G401 (cell line): ENCODE measurements at regions not wholly inside any gene's neighbourhood (a gene's known extent, or its start where the extent isn't known, plus 50 kb on each side); places are given as distances from the start of the nearest gene placed in this dataset.
"Not testable (repeated sequence)": the region's sequence is repeated elsewhere in the genome, so short reads cannot be mapped to it uniquely, and the experiment has no call there.

Experiments used
- DNase-seq: peaks from one replicate; pipeline ENCODE4 v3.0.0-alpha.2; 2015; ENCODE audit warnings: low spot score
- in situ Hi-C: cut with HindIII; loops from 2 replicates; pipeline ENCODE4 v1.10.0; 2016; ENCODE audit warnings: low sequenced_read_pairs, mixed read lengths

DNA sequence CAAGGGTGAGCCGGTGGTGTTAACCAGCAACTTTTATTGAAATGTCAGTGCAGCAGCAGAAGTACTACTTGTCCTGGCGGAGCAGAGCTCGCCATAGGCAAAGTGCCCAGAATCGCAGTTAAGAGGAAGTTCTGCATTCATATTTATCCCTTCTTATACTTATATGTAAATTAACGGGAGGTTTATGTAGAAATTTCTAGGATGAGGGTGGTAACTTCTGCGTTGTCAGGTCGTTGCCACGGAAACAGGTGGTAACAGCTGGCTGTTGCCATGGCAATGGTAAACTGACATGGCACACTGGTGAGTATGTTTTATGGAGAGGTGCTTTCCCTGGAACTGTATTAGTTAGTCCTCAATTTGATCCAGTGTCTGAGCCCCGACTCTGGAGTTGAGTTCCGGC is 2494.9 kb upstream of the PCDH20 start:
- in situ Hi-C loops: no loop called here
- DNase-seq: peak; percentile 6

DNA sequence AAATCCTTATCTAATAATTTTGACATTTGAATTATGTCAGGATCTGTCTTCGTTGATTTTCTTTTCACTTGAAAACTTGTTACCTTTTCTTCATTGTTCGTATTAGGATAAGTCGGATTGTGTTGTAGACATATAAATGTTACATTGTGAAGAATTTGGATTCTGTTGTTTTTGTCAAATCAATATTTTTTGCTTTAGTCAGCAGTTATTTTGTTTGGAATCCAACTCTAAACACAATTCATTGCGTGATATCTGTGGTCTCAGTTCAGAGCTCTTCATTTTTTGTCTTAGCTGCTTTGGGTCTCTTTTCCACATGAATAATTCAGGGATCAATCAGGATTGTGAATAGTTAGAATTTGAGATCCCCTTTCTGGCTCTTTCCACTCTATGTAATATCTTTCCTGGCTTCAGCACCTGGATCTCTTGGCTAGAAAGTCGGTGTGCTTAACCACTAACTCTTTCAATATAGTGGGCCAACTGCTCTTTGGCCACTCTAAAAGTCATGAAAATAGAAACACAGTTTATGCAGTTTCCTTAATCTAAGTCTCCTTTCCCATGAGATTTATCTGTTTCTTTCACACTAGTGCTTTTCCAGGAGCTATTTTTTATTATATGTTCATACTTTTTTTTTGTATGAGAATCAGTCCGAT is 2494.2 kb upstream of the PCDH20 start:
- no peak for DNase-seq
- in situ Hi-C loops: no loop called here

DNA sequence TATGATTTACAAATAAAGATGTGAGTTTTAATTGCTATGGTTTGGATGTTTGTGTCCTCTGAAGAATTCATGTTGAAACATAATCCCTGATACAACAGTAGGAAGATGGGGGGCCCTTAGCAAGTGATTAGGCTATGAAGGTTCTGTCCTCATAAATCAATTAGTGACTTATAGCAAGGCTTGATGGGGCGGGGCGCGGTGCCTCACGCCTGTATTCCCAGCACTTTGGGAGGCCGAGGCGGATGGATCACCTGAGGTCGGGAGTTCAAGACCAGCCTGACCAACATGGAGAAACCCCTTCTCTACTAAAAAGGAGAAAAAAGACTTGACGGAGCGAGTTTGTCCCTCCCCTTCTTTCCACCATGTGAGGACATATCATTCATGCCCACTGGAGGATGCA is 2486.5 kb upstream of the PCDH20 start:
- in situ Hi-C loops: no loop called here
- no peak for DNase-seq

DNA sequence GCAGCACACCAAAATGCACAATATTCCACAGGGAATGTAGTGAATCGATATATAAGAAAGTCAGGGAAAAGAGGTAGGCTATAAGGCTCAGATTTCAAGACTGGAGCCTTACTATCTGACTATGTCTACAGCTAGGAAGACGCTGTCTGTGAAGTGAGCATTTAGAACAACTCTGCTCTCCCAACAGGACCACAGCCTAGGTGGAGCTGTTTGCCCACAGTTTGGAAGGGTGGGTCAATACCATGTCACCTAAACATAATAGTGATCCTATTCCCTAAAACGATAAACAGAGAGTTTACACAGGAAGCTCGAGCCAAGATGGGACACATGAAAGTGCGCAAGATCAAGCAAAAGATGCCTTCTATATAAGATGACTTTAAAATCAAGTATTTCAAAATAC is 2486.0 kb upstream of the PCDH20 start:
- no peak for DNase-seq
- in situ Hi-C loops: no loop called here

DNA sequence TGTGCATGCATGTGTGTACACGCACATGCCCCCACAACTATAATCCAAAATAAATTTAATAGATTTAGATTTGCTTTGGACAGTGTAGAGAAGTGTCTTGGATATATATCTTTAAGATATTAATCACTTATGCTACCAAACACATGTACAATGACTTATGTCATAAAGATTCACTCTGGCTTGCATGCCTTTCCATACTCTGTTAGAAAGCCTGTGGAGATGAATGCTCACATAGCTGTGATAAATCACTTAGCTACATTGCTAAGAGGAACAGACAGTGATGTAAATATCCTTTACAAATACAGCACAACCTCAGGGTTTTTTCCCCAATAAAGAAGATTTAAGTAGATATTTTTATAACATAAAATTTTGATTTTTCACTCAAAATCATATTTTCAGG is 2484.8 kb upstream of the PCDH20 start:
- DNase-seq: no peak
- in situ Hi-C loops: no loop called here

DNA sequence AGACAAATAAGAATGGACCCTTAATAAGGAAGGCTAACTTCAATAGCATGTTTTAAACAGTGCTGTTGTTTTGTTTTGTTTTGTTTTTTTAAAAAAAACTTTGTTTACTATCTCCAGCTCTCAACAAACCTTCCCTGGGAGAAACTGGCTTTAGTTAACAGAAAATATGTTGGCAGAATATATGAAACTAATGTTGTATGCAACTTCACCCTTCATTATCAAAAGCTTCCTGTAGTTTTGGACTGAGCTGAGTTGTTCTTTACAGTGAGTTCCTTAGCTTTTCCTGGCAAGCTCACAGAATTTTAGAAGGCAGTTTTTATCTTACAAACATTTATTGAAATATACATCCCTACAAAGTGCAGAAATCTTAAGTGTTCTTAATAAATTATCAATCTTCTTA is 2480.7 kb upstream of the PCDH20 start:
- in situ Hi-C loops: no loop called here
- DNase-seq: no peak

DNA sequence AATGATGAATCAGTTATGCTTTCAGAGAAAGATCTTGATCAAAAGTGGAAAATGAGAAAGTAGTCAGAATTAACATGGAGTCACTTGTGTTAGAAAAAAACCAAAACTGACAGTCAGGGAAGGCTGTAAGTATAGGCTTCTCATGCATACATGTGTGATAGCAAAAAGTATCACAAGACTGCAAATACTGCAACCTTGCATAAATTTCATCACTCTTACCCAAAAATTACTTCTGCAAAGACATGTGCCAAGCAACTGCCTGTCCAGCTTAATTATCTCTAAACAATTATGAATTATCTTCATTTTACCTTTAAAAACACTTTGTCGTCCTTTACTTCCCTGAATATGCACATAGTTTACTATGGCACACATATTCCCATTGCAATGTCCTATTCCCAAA is 2466.4 kb upstream of the PCDH20 start:
- in situ Hi-C loops: no loop called here
- DNase-seq: no peak

DNA sequence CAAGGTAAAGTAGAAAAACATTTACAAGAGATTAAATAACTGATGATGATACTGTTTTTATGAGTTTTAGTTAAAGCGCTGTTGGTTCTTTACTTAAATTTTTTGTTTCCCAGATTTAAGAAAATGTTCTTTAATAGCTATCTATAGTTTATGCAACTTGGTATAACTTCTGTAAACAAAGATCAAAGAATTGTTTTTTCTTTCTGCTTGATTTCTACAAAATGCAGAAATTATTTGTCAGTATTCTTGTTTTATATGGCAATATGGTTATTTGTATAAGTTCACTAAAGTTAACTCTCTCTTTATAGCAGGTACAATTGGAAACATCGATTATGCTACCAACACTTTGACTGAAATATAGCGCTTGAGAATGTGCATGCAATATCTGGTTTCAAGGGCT is 2465.1 kb upstream of the PCDH20 start:
- no peak for DNase-seq
- in situ Hi-C loops: no loop called here

DNA sequence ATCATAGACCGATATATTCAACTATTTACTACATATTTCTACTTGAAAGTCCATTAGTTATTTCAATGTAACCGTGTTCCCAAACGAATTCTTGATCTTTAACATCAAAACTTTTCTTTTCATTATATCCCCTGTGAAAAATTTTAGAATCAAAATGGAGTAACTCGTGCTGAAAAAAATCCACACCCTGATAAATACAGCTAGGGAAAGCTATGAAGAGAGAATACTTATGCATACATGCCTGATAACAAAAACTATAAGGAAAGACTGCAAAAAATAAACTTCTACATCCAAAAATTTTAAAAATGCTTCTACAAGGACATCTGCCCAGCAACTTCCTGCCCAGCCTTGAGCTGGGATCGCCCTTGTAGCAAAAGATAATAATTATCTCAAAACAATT is 2458.3 kb upstream of the PCDH20 start:
- DNase-seq: no peak
- in situ Hi-C loops: no loop called here

DNA sequence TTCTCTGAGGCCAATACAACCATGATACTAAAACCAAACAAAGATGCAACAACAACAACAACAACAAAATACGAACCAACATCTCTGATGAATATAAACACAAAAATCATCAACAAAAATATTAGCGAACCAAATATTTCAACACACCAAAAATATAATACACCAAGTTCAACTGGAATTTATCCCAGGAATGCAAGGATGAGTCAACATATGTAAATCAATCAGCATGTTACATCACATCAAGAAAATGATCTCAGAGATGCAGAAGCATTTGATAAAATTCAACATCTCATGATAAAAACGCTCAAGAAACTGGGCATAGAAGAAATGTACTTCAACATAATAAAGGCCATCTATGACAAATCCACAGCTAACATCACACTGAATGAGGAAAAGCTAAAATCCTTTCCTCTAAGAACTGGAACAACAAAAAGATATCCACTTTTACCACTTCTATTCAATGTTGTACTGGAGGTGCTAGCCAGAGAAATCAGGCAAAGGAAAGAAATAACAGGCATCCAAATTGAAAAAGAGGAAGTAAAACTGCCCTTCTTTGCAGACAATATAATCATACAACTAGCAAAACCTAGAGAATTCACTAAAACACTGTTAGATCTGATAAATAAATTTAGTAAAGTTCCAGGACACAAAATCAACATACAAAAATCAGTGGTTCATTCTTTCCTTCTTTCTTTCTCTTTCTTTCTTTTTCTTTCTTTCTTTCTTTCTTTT is 2448.7 kb upstream of the PCDH20 start:
- in situ Hi-C loops: no loop called here
- no peak for DNase-seq

DNA sequence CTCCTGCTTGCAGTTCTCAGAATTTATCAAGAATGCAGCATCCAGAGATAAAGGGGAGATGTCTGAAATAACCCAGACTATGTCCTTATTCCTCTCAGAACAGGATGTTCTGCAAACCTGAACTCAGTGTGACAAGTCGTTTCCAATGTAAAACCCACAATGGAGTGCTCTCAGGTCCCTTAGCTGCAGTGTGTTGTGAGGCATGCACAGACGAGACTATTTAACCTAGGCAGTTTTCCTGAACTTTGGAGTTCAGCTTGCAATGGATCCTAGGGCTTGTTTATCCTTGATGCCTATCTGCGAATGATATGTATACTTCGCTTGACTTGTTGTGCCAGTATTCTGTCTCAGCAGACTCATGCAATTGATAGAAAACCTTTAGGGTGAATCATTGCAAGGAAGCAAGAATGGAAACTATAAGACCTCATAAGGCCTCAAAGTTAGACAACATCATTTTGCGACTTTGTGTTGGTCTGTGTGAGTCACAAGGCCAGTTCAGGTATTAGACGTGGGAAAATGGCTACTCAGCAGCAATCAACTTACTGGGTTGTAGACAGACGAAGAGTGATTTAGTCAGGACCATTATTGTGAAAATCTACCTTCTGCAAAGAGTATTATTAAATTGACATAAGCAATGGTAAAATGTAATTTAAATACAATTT is 2439.9 kb upstream of the PCDH20 start:
- in situ Hi-C loops: no loop called here
- no peak for DNase-seq

DNA sequence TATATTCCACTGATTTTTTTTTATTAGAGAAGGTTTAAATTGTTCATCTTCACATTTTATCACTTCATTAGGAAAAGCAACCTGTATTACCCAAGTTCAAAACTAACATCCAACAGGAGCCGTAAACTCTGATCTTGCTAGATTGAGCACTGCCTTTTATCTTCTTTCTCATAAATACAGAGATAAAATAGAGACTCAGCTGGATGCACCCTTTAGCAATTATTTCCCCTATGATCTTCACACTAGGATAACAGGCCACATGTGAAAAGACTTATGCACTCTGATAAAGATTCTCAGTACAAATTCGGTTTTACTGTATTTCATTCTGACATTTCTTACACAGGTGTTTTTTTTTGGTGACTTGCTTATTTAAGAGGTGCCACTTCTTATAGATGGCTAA is 2438.2 kb upstream of the PCDH20 start:
- no peak for DNase-seq
- in situ Hi-C loops: no loop called here

DNA sequence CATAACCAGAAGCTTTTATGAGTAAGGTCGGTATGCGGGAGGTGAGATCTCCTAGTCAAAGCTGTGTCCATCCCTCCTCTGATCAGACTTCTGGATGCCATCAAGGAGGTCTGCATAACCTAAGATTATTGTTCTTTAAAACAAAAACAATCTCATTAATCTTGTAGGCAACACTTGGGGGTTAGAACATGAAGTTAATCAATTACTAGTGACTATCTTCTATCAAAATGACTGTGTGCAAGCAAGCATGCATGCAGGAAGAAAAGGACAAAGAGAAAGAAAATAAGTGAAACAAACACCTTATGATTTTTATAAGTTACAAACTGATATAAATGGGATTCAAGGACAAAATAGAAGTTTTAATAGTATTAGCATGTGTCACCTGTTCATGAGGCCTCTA is 2435.9 kb upstream of the PCDH20 start:
- in situ Hi-C loops: no loop called here
- DNase-seq: no peak

DNA sequence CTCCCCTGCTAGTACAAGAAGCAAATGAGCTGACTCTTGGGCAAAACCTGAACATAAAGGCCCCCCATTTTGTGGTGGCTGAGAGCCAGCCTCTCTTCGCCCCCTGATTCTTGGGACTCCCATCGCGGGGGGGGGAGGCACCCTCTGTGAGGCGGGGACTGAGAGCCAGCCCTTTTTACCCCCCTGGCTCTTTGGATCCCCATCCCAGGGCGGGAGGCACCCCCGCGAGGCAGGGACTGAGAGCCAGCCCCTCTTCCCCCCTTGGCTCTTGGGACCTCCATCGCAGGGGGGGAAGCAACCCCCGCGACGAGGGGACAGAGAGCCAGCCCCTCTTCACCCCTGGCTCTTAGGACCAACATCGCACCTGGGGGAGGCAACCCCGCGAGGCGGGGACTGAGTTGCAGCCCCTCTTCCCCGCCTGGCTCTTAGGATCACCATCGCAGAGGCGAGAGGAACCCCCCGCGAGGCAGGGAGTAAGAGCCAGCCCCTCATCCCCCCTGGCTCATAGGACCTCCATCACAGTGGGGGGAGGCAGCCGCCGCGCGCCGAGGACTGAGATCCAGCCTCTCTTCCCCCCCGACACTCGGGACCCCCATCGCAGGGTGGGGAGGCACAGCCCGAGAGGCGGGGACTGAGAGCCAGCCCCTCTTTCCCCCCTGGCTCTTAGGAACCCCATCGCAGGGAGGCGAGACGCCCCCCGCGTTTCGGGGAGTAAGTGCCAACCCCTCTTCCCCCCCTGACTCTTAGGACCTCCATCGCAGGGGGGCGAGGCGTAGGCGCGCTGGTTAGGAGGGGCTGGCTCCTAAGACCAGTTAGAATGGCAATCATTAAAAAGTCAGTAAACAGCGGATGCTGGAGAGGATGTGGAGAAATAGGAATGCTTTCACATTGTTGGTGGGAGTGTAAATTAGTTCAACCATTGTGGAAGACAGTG is 2428.4 kb upstream of the PCDH20 start:
- in situ Hi-C loops: no loop called here
- DNase-seq: no peak

DNA sequence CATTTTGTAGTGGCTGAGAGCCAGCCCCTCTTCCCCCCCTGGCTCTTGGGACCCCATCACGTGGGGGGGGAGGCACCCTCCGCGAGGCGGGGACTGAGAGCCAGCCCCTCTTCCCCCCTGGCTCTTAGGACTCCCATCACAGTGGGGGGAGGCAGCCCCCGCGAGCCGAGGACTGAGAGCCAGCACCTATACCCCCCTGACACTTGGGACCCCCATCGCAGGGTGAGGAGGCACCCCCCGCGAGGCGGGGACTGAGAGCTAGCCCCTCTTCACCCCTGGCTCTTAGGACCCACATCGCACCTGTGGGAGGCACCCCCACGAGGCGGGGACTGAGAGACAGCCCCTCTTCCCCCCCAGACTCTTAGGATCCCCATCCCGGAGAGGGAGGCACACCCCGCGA is 2426.5 kb upstream of the PCDH20 start:
- no peak for DNase-seq
- in situ Hi-C loops: no loop called here

DNA sequence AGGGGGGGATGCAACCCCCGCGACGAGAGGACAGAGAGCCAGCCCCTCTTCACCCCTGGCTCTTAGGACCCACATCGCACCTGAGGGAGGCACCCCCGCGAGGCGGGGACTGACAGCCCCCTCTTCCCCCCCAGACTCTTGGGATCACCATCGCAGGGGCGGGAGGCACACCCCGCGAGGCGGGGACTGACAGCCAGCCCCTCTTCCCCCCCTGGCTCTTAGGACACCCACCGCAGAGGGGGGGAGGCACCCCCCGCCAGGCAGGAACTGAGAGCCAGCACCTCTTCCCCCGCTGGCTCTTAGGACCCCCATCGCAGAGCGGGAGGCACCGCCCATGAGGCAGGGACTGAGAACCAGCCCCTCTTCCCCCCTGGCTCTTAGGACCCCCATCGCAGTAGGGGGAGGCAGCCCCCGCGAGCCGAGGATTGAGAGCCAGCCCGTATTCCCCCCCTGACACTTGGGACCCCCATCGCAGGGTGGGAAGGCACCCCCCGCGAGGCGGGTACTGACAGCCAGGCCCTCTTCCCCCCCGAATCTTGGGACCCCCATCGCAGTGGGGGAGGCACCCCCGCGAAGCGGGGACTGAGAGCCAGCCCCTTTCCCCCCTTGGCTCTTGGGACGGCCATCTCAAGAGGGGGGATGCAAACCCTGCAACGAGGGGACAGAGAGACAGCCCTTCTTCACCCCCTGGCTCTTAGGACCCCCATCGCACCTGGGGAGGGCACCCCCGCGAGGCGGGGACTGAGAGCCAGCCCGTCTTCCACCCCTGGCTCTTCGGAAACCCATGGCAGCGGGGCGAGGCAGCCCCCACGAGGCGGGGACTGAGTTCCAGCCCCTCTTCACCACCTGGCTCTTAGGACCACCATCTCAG is 2425.1 kb upstream of the PCDH20 start:
- no peak for DNase-seq
- in situ Hi-C loops: no loop called here

DNA sequence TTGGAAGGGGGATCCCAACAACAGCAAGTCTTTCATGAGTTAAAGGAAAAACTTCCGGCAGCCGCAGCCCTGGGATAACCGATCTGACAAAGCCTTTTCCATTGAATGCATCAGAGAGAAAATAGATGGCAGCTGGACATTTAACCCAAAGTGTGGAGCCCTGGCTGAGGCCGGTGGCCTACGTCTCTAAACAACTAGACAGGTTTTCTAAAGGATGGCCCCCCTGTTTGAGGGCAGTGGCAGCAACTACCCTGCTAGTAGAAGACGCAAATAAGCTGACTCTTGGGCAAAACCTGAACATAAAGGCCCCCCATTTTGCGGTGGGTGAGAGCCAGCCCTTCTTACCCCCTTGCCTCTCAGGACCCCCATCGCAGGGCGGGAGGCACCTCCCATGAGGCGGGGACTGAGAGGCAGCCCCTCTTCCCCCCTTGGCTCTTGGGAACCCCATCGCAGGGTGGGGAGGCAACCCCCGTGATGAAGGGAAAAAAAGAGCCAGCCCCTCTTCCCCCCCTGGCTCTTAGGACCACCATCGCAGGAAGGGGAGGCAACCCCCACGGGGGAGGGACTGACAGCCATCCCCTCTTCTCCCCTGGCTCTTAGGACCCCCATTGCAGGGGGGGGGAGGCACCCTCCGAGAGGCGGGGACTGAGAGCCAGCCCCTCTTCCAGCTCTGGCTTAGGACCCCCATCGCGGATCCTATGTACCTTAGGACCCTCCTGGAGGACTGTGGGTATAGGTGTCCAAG is 2422.9 kb upstream of the PCDH20 start:
- in situ Hi-C loops: no loop called here

DNA sequence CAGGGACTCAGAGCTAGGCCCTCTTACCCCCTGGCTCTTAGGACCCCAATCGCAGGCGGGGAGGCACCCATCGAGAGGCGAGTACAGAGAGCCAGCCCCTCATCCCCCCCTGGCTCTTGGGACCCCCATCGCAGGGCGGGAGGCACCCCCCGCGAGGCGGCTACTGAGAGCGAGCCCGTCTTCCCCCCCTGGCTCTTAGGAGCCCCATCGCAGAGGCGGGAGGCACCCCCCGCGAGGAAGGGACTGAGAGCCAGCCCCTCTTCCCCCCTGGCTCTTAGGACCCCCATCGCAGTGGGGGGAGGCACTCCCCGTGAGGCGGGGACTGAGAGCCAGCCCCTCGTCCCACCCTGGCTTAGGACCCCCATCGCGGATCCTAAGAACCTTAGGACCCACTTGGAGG is 2422.1 kb upstream of the PCDH20 start:
- DNase-seq, in situ Hi-C loops: not testable (repeated sequence)

More for the DNA sequence above, 2422.9 kb upstream of the PCDH20 start:
- DNase-seq: no peak
